IMR-90 (cell line): ENCODE measurements at regions not wholly inside any gene's neighbourhood (a gene's known extent, or its start where the extent isn't known, plus 50 kb on each side); places are given as distances from the start of the nearest gene placed in this dataset.

Source experiments
- ATAC-seq: fragments of 200-7000 bp; cut with Tn5 transposase; 2 replicates; pipeline ENCODE4 v1.9.1; 2020; ENCODE audit warnings: low read depth, mild to moderate bottlenecking, moderate library complexity
- BruUV-seq: library from RNA; stranded (reverse); fragments of 400-500 nt; replicated peaks from 2 replicates; lab custom pipeline; 2021; lab: Mats Ljungman, UMichigan
- CTCF ChIA-PET: fragments of 300-600 bp; formaldehyde crosslinking; extraction: SDS; loops from one replicate; lab custom pipeline; 2021; ENCODE audit warnings: antibody characterized with exemption; lab: Yijun Ruan, JAX
- POLR2A ChIA-PET: fragments of 300-600 bp; sonication (Branson Sonifier 250); formaldehyde crosslinking; loops from one replicate; lab custom pipeline; 2022; ENCODE audit warnings: antibody characterized with exemption; ENCODE audit not compliant: unreplicated experiment; lab: Charles Lee
- DNase-seq: peaks from one replicate; pipeline ENCODE4 v3.0.0; 2013
- H2AFZ ChIP-seq: replicated peaks from 2 replicates; pipeline ENCODE3; 2013; ENCODE audit warnings: low read length, mild to moderate bottlenecking; ENCODE audit not compliant: poor library complexity
- H2AK5ac ChIP-seq: 2 replicates; pipeline ENCODE4 v1.6.1; 2013; ENCODE audit warnings: low read depth, low read length, inconsistent platforms
- H2AK9ac ChIP-seq: replicated peaks from 2 replicates; pipeline ENCODE3; 2013; ENCODE audit warnings: mild to moderate bottlenecking, low read depth, low read length, moderate library complexity; ENCODE audit not compliant: poor library complexity
- H2BK120ac ChIP-seq: 2 replicates; pipeline ENCODE4 v1.6.1; 2013; ENCODE audit warnings: low read depth, low read length, inconsistent platforms
- H2BK15ac ChIP-seq: 3 replicates; pipeline ENCODE4 v1.6.1; 2013; ENCODE audit warnings: low read depth, low read length, inconsistent platforms
- H2BK20ac ChIP-seq: 2 replicates; pipeline ENCODE4 v1.6.1; 2013; ENCODE audit warnings: low read depth, mild to moderate bottlenecking, inconsistent platforms, low read length, moderate library complexity
- H2BK5ac ChIP-seq: 2 replicates; pipeline ENCODE4 v1.6.1; 2013; ENCODE audit warnings: mild to moderate bottlenecking, low read depth, low read length, inconsistent platforms; ENCODE audit not compliant: poor library complexity, severe bottlenecking
- H3K14ac ChIP-seq: replicated peaks from 2 replicates; pipeline ENCODE4 v1.6.1; 2013; ENCODE audit warnings: low read depth, low read length, inconsistent platforms
- H3K18ac ChIP-seq: 2 replicates; pipeline ENCODE4 v1.6.1; 2013; ENCODE audit warnings: low read depth, low read length, control low read depth
- H3K23ac ChIP-seq: 2 replicates; pipeline ENCODE4 v1.6.1; 2013; ENCODE audit warnings: low read depth, low read length, inconsistent platforms
- H3K27ac ChIP-seq: 2 replicates; pipeline ENCODE4 v1.5.1; 2013; ENCODE audit warnings: mild to moderate bottlenecking, control low read depth, low read length; ENCODE audit not compliant: insufficient read depth
- H3K27me3 ChIP-seq: 2 replicates; pipeline ENCODE4 v1.6.1; 2013; ENCODE audit warnings: low read length; ENCODE audit not compliant: control insufficient read depth, insufficient read depth
- H3K36me3 ChIP-seq: 2 replicates; pipeline ENCODE4 v1.6.1; 2013; ENCODE audit warnings: low read length, mixed read lengths; ENCODE audit not compliant: control insufficient read depth, insufficient read depth
- H3K4ac ChIP-seq: 2 replicates; pipeline ENCODE4 v1.6.1; 2013; ENCODE audit warnings: low read depth, low read length, inconsistent platforms
- H3K4me1 ChIP-seq: 2 replicates; pipeline ENCODE4 v1.6.1; 2013; ENCODE audit warnings: low read length, mixed read lengths; ENCODE audit not compliant: control insufficient read depth, insufficient read depth
- H3K4me2 ChIP-seq: 2 replicates; pipeline ENCODE4 v1.6.1; 2013; ENCODE audit warnings: low read depth, mild to moderate bottlenecking, control low read depth, low read length, moderate library complexity
- H3K4me3 ChIP-seq: 2 replicates; pipeline ENCODE4 v1.5.1; 2013; ENCODE audit warnings: low read depth, mild to moderate bottlenecking, control low read depth, low read length, moderate library complexity; ENCODE audit not compliant: insufficient read depth
- H3K56ac ChIP-seq: 2 replicates; pipeline ENCODE4 v1.6.1; 2013; ENCODE audit warnings: low read length, inconsistent platforms; ENCODE audit not compliant: insufficient read depth; ENCODE audit errors: extremely low read depth
- H3K79me1 ChIP-seq, 2 experiments: 2 replicates each; pipeline ENCODE4 v1.6.1; 2013; ENCODE audit warnings: low read length in 2 of 2, inconsistent platforms in 1 of 2, low read depth in 1 of 2
- H3K9ac ChIP-seq: 2 replicates; pipeline ENCODE4 v1.6.1; 2013; ENCODE audit warnings: low read depth, low read length, control low read depth
- H3K9me1 ChIP-seq: 2 replicates; pipeline ENCODE4 v1.6.1; 2013; ENCODE audit warnings: low read length, inconsistent platforms; ENCODE audit not compliant: insufficient read depth
- H3K9me3 ChIP-seq: 2 replicates; pipeline ENCODE4 v1.6.1; 2013; ENCODE audit warnings: low read length; ENCODE audit not compliant: control insufficient read depth, insufficient read depth
- H4K20me1 ChIP-seq: 2 replicates; pipeline ENCODE4 v1.6.1; 2013; ENCODE audit warnings: low read length, inconsistent platforms; ENCODE audit not compliant: insufficient read depth
- H4K5ac ChIP-seq: 2 replicates; pipeline ENCODE4 v1.6.1; 2013; ENCODE audit warnings: mild to moderate bottlenecking, low read depth, low read length, control low read depth
- H4K8ac ChIP-seq, 2 experiments: 2 replicates each; pipeline ENCODE4 v1.6.1; 2013; ENCODE audit warnings: low read depth in 2 of 2, low read length in 2 of 2, control low read depth in 1 of 2, inconsistent platforms in 1 of 2
- H4K91ac ChIP-seq: 2 replicates; pipeline ENCODE4 v1.6.1; 2013; ENCODE audit warnings: low read depth, low read length, inconsistent platforms; ENCODE audit not compliant: insufficient read depth
- BHLHE40 ChIP-seq: fragments of 150-350 bp; IDR thresholded peaks from 2 replicates; pipeline ENCODE4 v1.6.1; 2016; ENCODE audit warnings: mild to moderate bottlenecking, low read depth, low read length
- CEBPB ChIP-seq: IDR thresholded peaks from 2 replicates; pipeline ENCODE4 v1.6.1; 2012; ENCODE audit warnings: low read depth, low read length, improper control_type of control experiment
- FOS ChIP-seq: fragments of 150-350 bp; IDR thresholded peaks from 2 replicates; pipeline ENCODE4 v1.6.1; 2016; ENCODE audit warnings: low read depth, low read length
- MAFK ChIP-seq: IDR thresholded peaks from 2 replicates; pipeline ENCODE4 v1.6.1; 2012; ENCODE audit warnings: low read depth, low read length, improper control_type of control experiment
- MAZ ChIP-seq: IDR thresholded peaks from 2 replicates; pipeline ENCODE4 v1.6.1; 2012; ENCODE audit warnings: low read depth, mild to moderate bottlenecking, low read length, improper control_type of control experiment, moderate library complexity, borderline replicate concordance
- RAD21 ChIP-seq: IDR thresholded peaks from 2 replicates; pipeline ENCODE4 v1.6.1; 2012; ENCODE audit warnings: low read length, improper control_type of control experiment
- RCOR1 ChIP-seq: IDR thresholded peaks from 2 replicates; pipeline ENCODE4 v1.6.1; 2012; ENCODE audit warnings: mild to moderate bottlenecking, low read length, improper control_type of control experiment; ENCODE audit not compliant: insufficient replicate concordance
- RFX5 ChIP-seq: IDR thresholded peaks from 2 replicates; pipeline ENCODE4 v1.8.0; 2012; ENCODE audit warnings: low read depth, mild to moderate bottlenecking, low read length, moderate library complexity
- WGBS, 2 experiments: methylation state at CpG; one replicate each; pipeline versions ENCODE4 v1.1.5 to v1.1.7; 2013; ENCODE audit warnings: missing lambda C conversion rate in 2 of 2; ENCODE audit not compliant: insufficient read length in 1 of 2; ENCODE audit errors: extremely low coverage in 2 of 2; 5-methylcytosine and 5-hydroxymethylcytosine counted together
- dilution Hi-C: fragments of 300-500 bp; cut with HindIII; formaldehyde crosslinking; loops from one replicate; pipeline ENCODE4 v1.14.3; 2018; ENCODE audit warnings: low sequenced_read_pairs; ENCODE audit not compliant: unreplicated experiment
- in situ Hi-C: fragments of 300-500 bp; cut with MboI; formaldehyde crosslinking; loops from 3 replicates; pipeline ENCODE4 v1.14.3; 2019; ENCODE audit warnings: low sequenced_read_pairs, inconsistent platforms, mixed read lengths
- intact Hi-C: fragments of 100-400 bp; cut with micrococcal nuclease; formaldehyde crosslinking; loops from 2 replicates; pipeline ENCODE4 v1.10.0; 2022
- TF ChIP-seq, protein P1 (sequence below): fragments of 150-350 bp; IDR thresholded peaks from 2 replicates; pipeline ENCODE4 v1.6.1; 2016; ENCODE audit warnings: low read depth, mild to moderate bottlenecking, low read length, moderate library complexity, borderline replicate concordance

- TF ChIP-seq, protein P1, sequence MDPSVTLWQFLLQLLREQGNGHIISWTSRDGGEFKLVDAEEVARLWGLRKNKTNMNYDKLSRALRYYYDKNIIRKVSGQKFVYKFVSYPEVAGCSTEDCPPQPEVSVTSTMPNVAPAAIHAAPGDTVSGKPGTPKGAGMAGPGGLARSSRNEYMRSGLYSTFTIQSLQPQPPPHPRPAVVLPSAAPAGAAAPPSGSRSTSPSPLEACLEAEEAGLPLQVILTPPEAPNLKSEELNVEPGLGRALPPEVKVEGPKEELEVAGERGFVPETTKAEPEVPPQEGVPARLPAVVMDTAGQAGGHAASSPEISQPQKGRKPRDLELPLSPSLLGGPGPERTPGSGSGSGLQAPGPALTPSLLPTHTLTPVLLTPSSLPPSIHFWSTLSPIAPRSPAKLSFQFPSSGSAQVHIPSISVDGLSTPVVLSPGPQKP = no peak
- TF ChIP-seq FOS (no peak), MAFK (no peak), BHLHE40 (no peak), CEBPB (no peak), RAD21 (no peak), RFX5 (no peak), RCOR1 (no peak), MAZ (no peak)
- H3K18ac ChIP-seq = no peak overlapping the region
- no peaks in the 10 kb centered on the region; the same call in 1 of the 2 replicates for H3K9me3 ChIP-seq
- H2AK9ac ChIP-seq = no peak overlapping the region
- H4K91ac ChIP-seq = no peak overlapping the region
- H2BK120ac ChIP-seq = no peak overlapping the region
- no peaks in the 10 kb centered on the region for H3K9me1 ChIP-seq
- H4K8ac ChIP-seq = no peak overlapping the region
- POLR2A ChIA-PET = no interaction called here
- in situ Hi-C loops = no loop called here
- H3K23ac ChIP-seq = no peak overlapping the region
- no peak overlapping the region for H3K56ac ChIP-seq
- DNase-seq (no peak), ATAC-seq (no peak)
- no peaks in the 10 kb centered on the region for H4K20me1 ChIP-seq
- H3K36me3 ChIP-seq = no peaks in the 10 kb centered on the region
- no peak overlapping the region for H3K4me2 ChIP-seq
- H3K4ac ChIP-seq = no peak overlapping the region
- no peak overlapping the region for H2AK5ac ChIP-seq
- no peak overlapping the region for H3K27ac ChIP-seq
- CTCF ChIA-PET = interaction anchor here (0.8 kb wide), 1 partner anchor 106 kb away, joined by 3 read pairs; no protein-coding TSS in a partner anchor
- H3K4me3 ChIP-seq = no peak overlapping the region
- no peak overlapping the region for H4K5ac ChIP-seq
- no peaks in the 10 kb centered on the region for H3K79me1 ChIP-seq
- no peak overlapping the region for H3K14ac ChIP-seq
- H3K27me3 ChIP-seq = no peaks in the 10 kb centered on the region
- H2BK5ac ChIP-seq = no peak overlapping the region
- H3K9ac ChIP-seq = no peak overlapping the region
- no TSS peak for BruUV-seq
- H2BK20ac ChIP-seq = no peak overlapping the region
- 78% methylated on average over 5 of the region's 11 CpGs; no CpG with 5 or more reads in 1 of the 2 experiments for WGBS, 2 experiments
- no peak overlapping the region for H2AFZ ChIP-seq
- dilution Hi-C loops = no loop called here
- no peaks in the 10 kb centered on the region for H3K4me1 ChIP-seq
- intact Hi-C loops = no loop called here
- H2BK15ac ChIP-seq = no peak overlapping the region
Observed at GRCh38 chr9:100731557-100731956, 153.7 kb downstream of the CAVIN4 start.
